Osteoblast (primary cell): ENCODE measurements at regions not wholly inside any gene's neighbourhood (a gene's known extent, or its start where the extent isn't known, plus 50 kb on each side); places are given as distances from the start of the nearest gene placed in this dataset.
"Not testable (repeated sequence)": the region's sequence is repeated elsewhere in the genome, so short reads cannot be mapped to it uniquely, and the experiment has no call there.

Experiments used
- DNase-seq: peaks from one replicate; pipeline ENCODE4 v3.0.0; 2011; ENCODE audit warnings: low spot score, mixed read lengths; ENCODE audit not compliant: insufficient read length; ENCODE audit errors: missing footprints
- H2AFZ ChIP-seq: 2 replicates; pipeline ENCODE4 v1.6.0; 2011; ENCODE audit warnings: mild to moderate bottlenecking, low read length
- H3K27ac ChIP-seq: 2 replicates; pipeline ENCODE4 v1.5.1; 2011; ENCODE audit warnings: mild to moderate bottlenecking, low read depth, low read length, moderate library complexity
- H3K27me3 ChIP-seq: 2 replicates; pipeline ENCODE4 v1.6.0; 2012; ENCODE audit warnings: mild to moderate bottlenecking, control low read depth, inconsistent platforms, low read length, moderate library complexity; ENCODE audit not compliant: insufficient read depth
- H3K36me3 ChIP-seq: 2 replicates; pipeline ENCODE4 v1.5.1; 2011; ENCODE audit warnings: mild to moderate bottlenecking, low read length, control low read depth, moderate library complexity; ENCODE audit not compliant: insufficient read depth
- H3K4me1 ChIP-seq: 2 replicates; pipeline ENCODE4 v1.5.1; 2011; ENCODE audit warnings: mild to moderate bottlenecking, low read length, control low read depth, moderate library complexity; ENCODE audit not compliant: insufficient read depth
- H3K4me2 ChIP-seq: 2 replicates; pipeline ENCODE4 v1.6.0; 2011; ENCODE audit warnings: mild to moderate bottlenecking, low read length; ENCODE audit not compliant: insufficient read depth
- H3K4me3 ChIP-seq: fragments of 200-600 bp; sonication (generic); 3 replicates; pipeline ENCODE4 v1.5.1; 2012; ENCODE audit warnings: mild to moderate bottlenecking, low read length, inconsistent platforms; ENCODE audit not compliant: insufficient read depth
- H3K79me2 ChIP-seq: 2 replicates; pipeline ENCODE4 v1.6.0; 2012; ENCODE audit warnings: mild to moderate bottlenecking, low read length, control low read depth, inconsistent platforms; ENCODE audit not compliant: insufficient read depth
- H3K9me3 ChIP-seq: 2 replicates; pipeline ENCODE4 v1.5.1; 2011; ENCODE audit warnings: low read depth, low read length, control low read depth
- H4K20me1 ChIP-seq: 2 replicates; pipeline ENCODE4 v1.6.0; 2012; ENCODE audit warnings: mild to moderate bottlenecking, low read length, control low read depth; ENCODE audit not compliant: insufficient read depth
- TF ChIP-seq, protein P1 (sequence below): IDR thresholded peaks from 2 replicates; pipeline ENCODE4 v1.5.1; 2011; ENCODE audit warnings: mild to moderate bottlenecking, low read depth, low read length, moderate library complexity; ENCODE audit errors: extremely low read depth

DNA sequence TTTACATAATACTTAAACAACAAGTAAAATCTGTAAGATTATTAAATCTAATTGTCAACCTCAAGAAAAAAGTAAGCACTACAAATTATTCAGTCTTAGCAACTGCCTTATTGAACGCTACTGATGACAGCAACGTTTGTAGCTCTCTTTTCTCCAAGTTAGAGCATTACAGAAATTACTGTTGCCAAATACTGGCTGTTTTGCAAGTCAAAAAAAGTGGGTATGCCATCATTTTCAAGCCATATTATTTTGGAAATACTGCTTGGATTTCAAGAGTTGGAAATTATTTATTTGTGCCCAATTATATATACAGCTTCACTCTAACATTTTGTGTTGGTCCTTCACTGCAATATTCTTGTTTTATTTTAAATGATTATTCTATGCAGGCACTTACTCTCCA, 221.7 kb downstream of the CXXC4 start:
- Histone ChIP-seq H3K79me2 (no peaks in the 10 kb centered on the region), H3K27me3 (no peaks in the 10 kb centered on the region), H3K4me1 (no peaks in the 10 kb centered on the region), H3K4me3 (no peak overlapping the region), H3K4me2 (no peak overlapping the region), H3K36me3 (no peaks in the 10 kb centered on the region), H4K20me1 (no peaks in the 10 kb centered on the region), H3K27ac (no peak overlapping the region), H2AFZ (no peak overlapping the region), H3K9me3 (no peaks in the 10 kb centered on the region)
- no peak for DNase-seq
- TF ChIP-seq, protein P1, sequence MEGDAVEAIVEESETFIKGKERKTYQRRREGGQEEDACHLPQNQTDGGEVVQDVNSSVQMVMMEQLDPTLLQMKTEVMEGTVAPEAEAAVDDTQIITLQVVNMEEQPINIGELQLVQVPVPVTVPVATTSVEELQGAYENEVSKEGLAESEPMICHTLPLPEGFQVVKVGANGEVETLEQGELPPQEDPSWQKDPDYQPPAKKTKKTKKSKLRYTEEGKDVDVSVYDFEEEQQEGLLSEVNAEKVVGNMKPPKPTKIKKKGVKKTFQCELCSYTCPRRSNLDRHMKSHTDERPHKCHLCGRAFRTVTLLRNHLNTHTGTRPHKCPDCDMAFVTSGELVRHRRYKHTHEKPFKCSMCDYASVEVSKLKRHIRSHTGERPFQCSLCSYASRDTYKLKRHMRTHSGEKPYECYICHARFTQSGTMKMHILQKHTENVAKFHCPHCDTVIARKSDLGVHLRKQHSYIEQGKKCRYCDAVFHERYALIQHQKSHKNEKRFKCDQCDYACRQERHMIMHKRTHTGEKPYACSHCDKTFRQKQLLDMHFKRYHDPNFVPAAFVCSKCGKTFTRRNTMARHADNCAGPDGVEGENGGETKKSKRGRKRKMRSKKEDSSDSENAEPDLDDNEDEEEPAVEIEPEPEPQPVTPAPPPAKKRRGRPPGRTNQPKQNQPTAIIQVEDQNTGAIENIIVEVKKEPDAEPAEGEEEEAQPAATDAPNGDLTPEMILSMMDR, result no peak

DNA sequence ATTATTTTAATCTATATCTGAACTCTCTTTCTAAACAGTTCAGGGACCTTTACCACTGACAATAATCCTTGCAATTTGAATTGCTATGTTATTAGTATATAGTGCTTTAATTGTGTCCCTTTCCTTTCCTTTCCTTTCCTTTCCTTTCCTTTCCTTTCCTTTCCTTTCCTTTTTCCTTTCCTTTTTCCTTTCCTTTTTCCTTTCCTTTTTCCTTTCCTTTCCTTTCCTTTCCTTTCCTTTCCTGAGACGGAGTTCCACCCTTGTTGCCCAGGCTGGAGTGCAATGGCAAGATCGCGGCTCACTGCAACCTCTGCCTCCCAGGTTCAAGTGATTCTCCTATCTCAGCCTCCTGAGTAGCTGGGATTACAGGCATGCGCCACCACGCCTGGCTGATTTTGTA, 225.1 kb downstream of the CXXC4 start:
- DNase-seq, H3K27ac ChIP-seq, H3K4me2 ChIP-seq, H4K20me1 ChIP-seq, H2AFZ ChIP-seq, H3K9me3 ChIP-seq, H3K36me3 ChIP-seq, H3K27me3 ChIP-seq, H3K4me1 ChIP-seq, H3K79me2 ChIP-seq, H3K4me3 ChIP-seq: not testable (repeated sequence)

DNA sequence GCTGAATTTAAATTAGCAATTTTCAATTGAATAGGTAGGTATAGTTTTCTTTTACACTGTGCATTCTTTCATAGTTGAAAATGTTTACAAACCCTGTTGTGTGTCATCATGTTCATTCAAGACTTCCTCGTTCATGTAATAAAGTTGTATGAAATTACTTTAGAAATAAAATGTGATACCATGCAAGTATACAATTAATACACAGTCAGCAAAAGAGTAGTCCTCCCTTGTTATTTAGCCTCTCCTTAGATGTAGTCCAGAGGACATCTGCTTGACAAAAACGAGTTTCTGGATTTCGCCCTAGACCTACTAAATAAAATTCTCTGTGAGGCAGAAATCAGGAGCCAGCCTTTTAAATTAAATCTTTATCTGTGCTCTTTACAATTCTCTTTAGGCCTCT, 231.6 kb downstream of the CXXC4 start:
- Histone ChIP-seq H3K79me2 (no peaks in the 10 kb centered on the region), H4K20me1 (no peaks in the 10 kb centered on the region), H3K27me3 (no peaks in the 10 kb centered on the region), H3K9me3 (no peaks in the 10 kb centered on the region), H3K4me3 (no peak overlapping the region), H2AFZ (no peak overlapping the region), H3K4me2 (no peak overlapping the region), H3K27ac (no peak overlapping the region), H3K36me3 (no peaks in the 10 kb centered on the region), H3K4me1 (no peaks in the 10 kb centered on the region)
- TF ChIP-seq, protein P1, result no peak
- no peak for DNase-seq

DNA sequence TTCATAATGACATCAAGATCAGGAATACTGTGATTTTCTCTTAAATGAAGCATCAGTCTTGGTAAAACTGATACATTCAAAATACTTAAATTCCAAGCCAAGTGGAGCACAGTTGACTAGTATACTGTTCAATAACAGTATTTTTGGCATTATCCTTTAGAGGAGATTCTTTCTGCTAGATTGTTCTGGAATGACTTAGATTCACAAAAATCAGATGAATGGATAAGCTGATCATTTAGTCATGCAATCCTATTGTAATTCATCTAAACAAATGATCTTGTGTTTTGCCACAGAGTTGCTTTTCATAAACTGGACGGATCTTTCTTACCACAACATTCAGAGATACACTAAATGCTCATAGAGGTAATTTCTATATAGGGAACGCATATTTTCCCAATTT, 232.0 kb downstream of the CXXC4 start:
- H3K4me1 ChIP-seq, result no peaks in the 10 kb centered on the region
- no peak overlapping the region for H3K27ac ChIP-seq
- no peaks in the 10 kb centered on the region for H3K79me2 ChIP-seq
- no peak for DNase-seq
- H3K4me2 ChIP-seq, result no peak overlapping the region
- no peaks in the 10 kb centered on the region for H3K27me3 ChIP-seq
- H3K9me3 ChIP-seq, result no peaks in the 10 kb centered on the region
- no peaks in the 10 kb centered on the region for H4K20me1 ChIP-seq
- no peak overlapping the region for H3K4me3 ChIP-seq
- no peak overlapping the region for H2AFZ ChIP-seq
- TF ChIP-seq, protein P1, result no peak
- no peaks in the 10 kb centered on the region for H3K36me3 ChIP-seq

DNA sequence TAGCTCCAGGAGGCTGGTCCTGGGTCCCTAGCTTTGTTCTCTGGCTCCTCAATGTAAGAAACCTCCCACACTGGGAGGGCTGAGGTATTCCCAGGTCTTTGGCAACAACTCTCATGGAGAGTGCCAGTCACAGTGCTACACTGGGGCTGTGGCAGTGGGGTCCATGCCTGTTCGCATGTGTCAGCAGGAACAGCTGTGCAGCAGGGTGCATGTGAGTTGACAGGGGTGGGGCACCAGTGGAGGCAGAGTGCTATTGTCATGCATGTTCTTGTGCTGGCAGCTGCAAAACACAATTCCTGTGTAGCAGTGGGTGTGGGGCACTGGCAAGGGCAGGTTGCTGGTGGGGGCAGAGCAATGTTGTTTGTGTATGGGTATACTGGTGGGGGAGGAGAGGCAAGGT, 246.0 kb downstream of the CXXC4 start:
- Histone ChIP-seq H3K27ac (no peak overlapping the region), H4K20me1 (no peaks in the 10 kb centered on the region), H2AFZ (no peak overlapping the region), H3K36me3 (no peaks in the 10 kb centered on the region), H3K9me3 (peaks cover 7% of the 10 kb centered on the region), H3K4me3 (no peak overlapping the region), H3K4me1 (no peaks in the 10 kb centered on the region), H3K4me2 (no peak overlapping the region), H3K27me3 (no peaks in the 10 kb centered on the region), H3K79me2 (no peaks in the 10 kb centered on the region)
- TF ChIP-seq, protein P1, result no peak
- peak; percentile 14 for DNase-seq
